Adrenal gland (tissue), 5 donors: ENCODE measurements at regions not wholly inside any gene's neighbourhood (a gene's known extent, or its start where the extent isn't known, plus 50 kb on each side); places are given as distances from the start of the nearest gene placed in this dataset.

Experiments used
- POLR2A ChIP-seq, 2 donors: fragments of 450-650 bp; IDR thresholded peaks; one replicate each; pipeline ENCODE4 v1.6.1; 2017; ENCODE audit warnings: antibody characterized with exemption in 2 of 2, mild to moderate bottlenecking in 2 of 2, moderate library complexity in 1 of 2
- TF ChIP-seq, protein P1 (sequence below), 6 experiments: fragments of 450-650 bp in 4 of 6; fragments of 200-600 bp in 2 of 6; sonication (generic) in 1 of 6; IDR thresholded peaks; 1 replicate in 5 of 6; 2 replicates in 1 of 6; pipeline versions ENCODE4 v1.5.1 to v1.8.0; 2016 to 2021; ENCODE audit warnings: antibody characterized with exemption in 6 of 6, mild to moderate bottlenecking in 2 of 6, moderate library complexity in 1 of 6
- donor health status: DM: no; HTN: no; CAD: no.

DNA sequence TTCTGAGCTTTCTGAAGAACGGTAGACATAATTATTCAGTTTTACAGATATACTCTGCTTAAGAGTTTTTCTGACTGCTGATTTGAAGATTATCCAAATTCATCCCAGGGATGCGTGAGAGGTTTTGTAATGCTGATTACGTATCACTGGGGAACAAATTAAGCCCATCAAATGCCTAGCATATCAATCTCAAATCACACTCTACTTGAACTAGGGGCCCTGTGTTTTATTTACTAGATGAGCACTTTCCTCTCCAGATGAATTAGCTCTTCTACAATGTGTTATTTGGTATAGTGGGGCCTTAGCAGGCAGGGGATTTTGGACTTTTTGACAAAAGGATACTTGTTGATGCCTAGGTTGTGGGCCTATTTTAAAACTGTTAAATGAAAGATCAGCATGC lies 177.9 kb downstream of the JRKL start:
- TF ChIP-seq, protein P1, sequence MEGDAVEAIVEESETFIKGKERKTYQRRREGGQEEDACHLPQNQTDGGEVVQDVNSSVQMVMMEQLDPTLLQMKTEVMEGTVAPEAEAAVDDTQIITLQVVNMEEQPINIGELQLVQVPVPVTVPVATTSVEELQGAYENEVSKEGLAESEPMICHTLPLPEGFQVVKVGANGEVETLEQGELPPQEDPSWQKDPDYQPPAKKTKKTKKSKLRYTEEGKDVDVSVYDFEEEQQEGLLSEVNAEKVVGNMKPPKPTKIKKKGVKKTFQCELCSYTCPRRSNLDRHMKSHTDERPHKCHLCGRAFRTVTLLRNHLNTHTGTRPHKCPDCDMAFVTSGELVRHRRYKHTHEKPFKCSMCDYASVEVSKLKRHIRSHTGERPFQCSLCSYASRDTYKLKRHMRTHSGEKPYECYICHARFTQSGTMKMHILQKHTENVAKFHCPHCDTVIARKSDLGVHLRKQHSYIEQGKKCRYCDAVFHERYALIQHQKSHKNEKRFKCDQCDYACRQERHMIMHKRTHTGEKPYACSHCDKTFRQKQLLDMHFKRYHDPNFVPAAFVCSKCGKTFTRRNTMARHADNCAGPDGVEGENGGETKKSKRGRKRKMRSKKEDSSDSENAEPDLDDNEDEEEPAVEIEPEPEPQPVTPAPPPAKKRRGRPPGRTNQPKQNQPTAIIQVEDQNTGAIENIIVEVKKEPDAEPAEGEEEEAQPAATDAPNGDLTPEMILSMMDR (IDR thresholded peaks at IDR 0.05) = no peak
- no peak for TF ChIP-seq POLR2A (IDR thresholded peaks at IDR 0.05)
